GM12892 (cell line): ENCODE measurements at regions not wholly inside any gene's neighbourhood (a gene's known extent, or its start where the extent isn't known, plus 50 kb on each side); places are given as distances from the start of the nearest gene placed in this dataset.

ENCODE experiments used
- POLR2A ChIP-seq: IDR thresholded peaks from 2 replicates; pipeline ENCODE4 v1.6.1; 2011; ENCODE audit warnings: low read depth, low read length, control low read depth
- POLR2AphosphoS5 ChIP-seq: IDR thresholded peaks from 2 replicates; pipeline ENCODE4 v1.6.1; 2011; ENCODE audit warnings: low read depth, low read length, control low read depth
- TAF1 ChIP-seq: IDR thresholded peaks from 2 replicates; pipeline ENCODE4 v1.6.1; 2011; ENCODE audit warnings: low read depth, mild to moderate bottlenecking, control low read depth, low read length, borderline replicate concordance

DNA sequence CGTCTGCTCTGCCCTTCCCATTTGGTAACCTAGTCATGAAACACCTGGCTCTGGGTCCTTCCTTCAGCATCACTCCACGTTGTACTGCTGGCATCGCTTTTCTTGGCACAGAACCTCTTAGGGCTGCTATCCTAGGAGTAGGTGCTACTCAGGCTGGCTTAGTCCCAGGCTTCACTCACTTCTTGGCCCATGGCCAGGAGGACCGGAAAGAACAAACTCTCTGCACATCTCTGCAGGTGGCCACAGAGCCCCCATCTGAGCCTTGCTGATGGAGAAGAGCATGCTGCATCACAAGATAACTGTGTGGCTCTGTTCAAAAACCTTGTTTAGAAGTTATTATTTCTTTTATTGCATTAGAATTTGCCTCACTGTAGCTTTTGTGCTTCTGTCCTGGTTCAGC lies 447.2 kb upstream of the TNP1 start:
- no peak for TF ChIP-seq POLR2AphosphoS5
- TF ChIP-seq TAF1 = no peak
- TF ChIP-seq POLR2A = no peak
